Neural progenitor cell (in vitro differentiated cells): ENCODE measurements at regions not wholly inside any gene's neighbourhood (a gene's known extent, or its start where the extent isn't known, plus 50 kb on each side); places are given as distances from the start of the nearest gene placed in this dataset.

Experiments used
- DNase-seq: peaks from one replicate; pipeline ENCODE4 v3.0.0-alpha.2; 2016; ENCODE audit warnings: low spot score
- H2AFZ ChIP-seq: fragments of 200-600 bp; sonication (generic); replicated peaks from 2 replicates; pipeline ENCODE4 v1.6.1; 2016; ENCODE audit warnings: antibody characterized with exemption
- H3F3A ChIP-seq: fragments of 200-600 bp; sonication (generic); 2 replicates; pipeline ENCODE4 v1.6.1; 2016; ENCODE audit warnings: antibody characterized with exemption, low read depth
- H3K27ac ChIP-seq: fragments of 200-600 bp; sonication (generic); 2 replicates; pipeline ENCODE4 v1.5.1; 2016; ENCODE audit warnings: mild to moderate bottlenecking
- H3K27me3 ChIP-seq: fragments of 200-600 bp; sonication (generic); 2 replicates; pipeline ENCODE4 v1.6.1; 2016; ENCODE audit warnings: mild to moderate bottlenecking, moderate library complexity
- H3K36me3 ChIP-seq: fragments of 200-600 bp; sonication (generic); 2 replicates; pipeline ENCODE4 v1.5.1; 2016
- H3K4me1 ChIP-seq: fragments of 200-600 bp; sonication (generic); 2 replicates; pipeline ENCODE4 v1.6.1; 2016; ENCODE audit warnings: mixed run types
- H3K4me2 ChIP-seq: fragments of 200-600 bp; sonication (generic); 2 replicates; pipeline ENCODE4 v1.6.1; 2016
- H3K4me3 ChIP-seq: fragments of 200-600 bp; sonication (generic); 2 replicates; pipeline ENCODE4 v1.5.1; 2016
- H3K79me2 ChIP-seq: fragments of 200-600 bp; sonication (generic); 2 replicates; pipeline ENCODE4 v1.6.1; 2016; ENCODE audit warnings: low read depth
- H3K9ac ChIP-seq: fragments of 200-600 bp; sonication (generic); 2 replicates; pipeline ENCODE4 v1.6.1; 2016
- H3K9me3 ChIP-seq: fragments of 200-600 bp; sonication (generic); 2 replicates; pipeline ENCODE4 v1.5.1; 2016; ENCODE audit warnings: low read depth
- H4K20me1 ChIP-seq: fragments of 200-600 bp; sonication (generic); 2 replicates; pipeline ENCODE4 v1.6.1; 2016; ENCODE audit warnings: low read depth
- H3K27ac Mint-ChIP-seq: 3 replicates; pipeline ENCODE4 v1.8.0; 2021; ENCODE audit warnings: mixed read lengths
- H3K27me3 Mint-ChIP-seq: 2 replicates; pipeline ENCODE4 v1.8.0; 2022; ENCODE audit warnings: low read depth, mild to moderate bottlenecking, inconsistent platforms, moderate library complexity, mixed read lengths; ENCODE audit not compliant: insufficient read depth
- H3K36me3 Mint-ChIP-seq: 3 replicates; pipeline ENCODE4 v1.8.0; 2021; ENCODE audit warnings: mixed read lengths
- H3K4me1 Mint-ChIP-seq: 3 replicates; pipeline ENCODE4 v1.8.0; 2021; ENCODE audit warnings: mixed read lengths
- H3K4me3 Mint-ChIP-seq: 3 replicates; pipeline ENCODE4 v1.8.0; 2021; ENCODE audit warnings: mild to moderate bottlenecking, moderate library complexity, mixed read lengths
- H3K9me3 Mint-ChIP-seq: 3 replicates; pipeline ENCODE4 v1.8.0; 2020; ENCODE audit warnings: mixed read lengths
- EZH2 ChIP-seq: fragments of 200-600 bp; sonication (generic); IDR thresholded peaks from 2 replicates; pipeline ENCODE4 v1.6.1; 2017; ENCODE audit warnings: antibody characterized with exemption, mild to moderate bottlenecking, moderate library complexity
- EZH2phosphoT487 ChIP-seq: fragments of 200-600 bp; sonication (generic); IDR thresholded peaks from 2 replicates; pipeline ENCODE4 v1.6.1; 2017; ENCODE audit warnings: antibody characterized with exemption
- TF ChIP-seq, protein P1 (sequence below): fragments of 200-600 bp; sonication (generic); IDR thresholded peaks from 2 replicates; pipeline ENCODE4 v1.5.1; 2017; ENCODE audit warnings: antibody characterized with exemption, mild to moderate bottlenecking

DNA sequence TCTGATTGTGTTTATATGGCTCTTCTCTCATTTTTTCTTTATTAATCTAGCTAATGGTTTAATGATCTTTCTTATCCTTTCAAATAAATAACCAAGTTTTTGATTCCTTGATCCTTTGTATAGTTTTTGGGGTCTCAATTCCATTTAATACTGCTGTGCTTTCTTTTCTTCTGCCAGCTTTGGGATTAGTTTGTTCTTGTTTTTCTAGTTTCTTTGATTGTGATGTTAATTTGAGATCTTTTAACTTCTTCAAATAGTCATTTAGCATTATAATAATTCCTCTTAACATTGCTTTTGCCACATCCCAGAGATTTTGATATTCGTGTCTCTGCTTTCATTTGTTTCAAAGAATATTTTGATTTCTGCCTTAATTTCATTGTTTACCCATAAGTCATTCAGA lies 1126.6 kb downstream of the NAALADL2 start:
- H3K4me3 ChIP-seq: no peak overlapping the region
- no peaks in the 10 kb centered on the region for H3K36me3 Mint-ChIP-seq

DNA sequence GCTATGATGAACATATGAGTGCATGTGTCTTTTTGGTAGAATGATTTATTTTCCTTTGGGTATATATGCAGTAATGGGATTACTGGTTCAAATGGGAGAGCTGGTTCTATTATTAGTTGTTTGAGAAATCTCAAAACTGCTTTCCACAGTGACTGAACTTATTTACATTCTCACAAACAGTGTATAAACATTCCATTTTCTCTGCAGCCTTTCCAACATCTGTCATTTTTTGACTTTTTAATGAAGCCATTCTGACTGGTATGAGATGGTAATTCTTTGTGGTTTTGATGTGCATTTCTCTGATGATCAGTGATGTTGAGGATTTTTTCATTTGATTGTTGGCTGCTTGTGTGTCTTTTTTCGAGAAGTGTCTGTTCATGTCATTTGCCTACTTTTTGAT lies 1124.2 kb downstream of the NAALADL2 start:
- no peak overlapping the region for H3K27ac ChIP-seq
- no peak overlapping the region for H3K27ac Mint-ChIP-seq
- peaks cover 5% of the 10 kb centered on the region for H3K9me3 Mint-ChIP-seq
- H2AFZ ChIP-seq: no peak overlapping the region
- no peaks in the 10 kb centered on the region for H3K4me1 ChIP-seq
- H3K36me3 Mint-ChIP-seq: no peaks in the 10 kb centered on the region
- no peak for TF ChIP-seq EZH2
- TF ChIP-seq, protein P1, sequence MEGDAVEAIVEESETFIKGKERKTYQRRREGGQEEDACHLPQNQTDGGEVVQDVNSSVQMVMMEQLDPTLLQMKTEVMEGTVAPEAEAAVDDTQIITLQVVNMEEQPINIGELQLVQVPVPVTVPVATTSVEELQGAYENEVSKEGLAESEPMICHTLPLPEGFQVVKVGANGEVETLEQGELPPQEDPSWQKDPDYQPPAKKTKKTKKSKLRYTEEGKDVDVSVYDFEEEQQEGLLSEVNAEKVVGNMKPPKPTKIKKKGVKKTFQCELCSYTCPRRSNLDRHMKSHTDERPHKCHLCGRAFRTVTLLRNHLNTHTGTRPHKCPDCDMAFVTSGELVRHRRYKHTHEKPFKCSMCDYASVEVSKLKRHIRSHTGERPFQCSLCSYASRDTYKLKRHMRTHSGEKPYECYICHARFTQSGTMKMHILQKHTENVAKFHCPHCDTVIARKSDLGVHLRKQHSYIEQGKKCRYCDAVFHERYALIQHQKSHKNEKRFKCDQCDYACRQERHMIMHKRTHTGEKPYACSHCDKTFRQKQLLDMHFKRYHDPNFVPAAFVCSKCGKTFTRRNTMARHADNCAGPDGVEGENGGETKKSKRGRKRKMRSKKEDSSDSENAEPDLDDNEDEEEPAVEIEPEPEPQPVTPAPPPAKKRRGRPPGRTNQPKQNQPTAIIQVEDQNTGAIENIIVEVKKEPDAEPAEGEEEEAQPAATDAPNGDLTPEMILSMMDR: no peak
- TF ChIP-seq EZH2phosphoT487: no peak
- no peak overlapping the region for H3K4me3 ChIP-seq
- H3K9me3 ChIP-seq: no peaks in the 10 kb centered on the region
- DNase-seq: no peak
- no peaks in the 10 kb centered on the region for H3F3A ChIP-seq
- H3K27me3 Mint-ChIP-seq: no peaks in the 10 kb centered on the region
- H3K4me1 Mint-ChIP-seq: no peaks in the 10 kb centered on the region
- H3K9ac ChIP-seq: no peak overlapping the region
- no peaks in the 10 kb centered on the region for H4K20me1 ChIP-seq
- no peaks in the 10 kb centered on the region for H3K27me3 ChIP-seq
- H3K36me3 ChIP-seq: no peaks in the 10 kb centered on the region
- H3K4me3 Mint-ChIP-seq: no peak overlapping the region
- no peak overlapping the region for H3K4me2 ChIP-seq
- no peaks in the 10 kb centered on the region for H3K79me2 ChIP-seq

More for the DNA sequence above, 1126.6 kb downstream of the NAALADL2 start:
- no peaks in the 10 kb centered on the region for H3K9me3 ChIP-seq
- no peak overlapping the region for H2AFZ ChIP-seq
- H3K4me2 ChIP-seq: no peak overlapping the region
- H3K36me3 ChIP-seq: no peaks in the 10 kb centered on the region
- no peak for DNase-seq
- H3K4me1 ChIP-seq: no peaks in the 10 kb centered on the region
- no peaks in the 10 kb centered on the region for H3K79me2 ChIP-seq
- Mint-ChIP-seq H3K27me3 (no peaks in the 10 kb centered on the region), H3K9me3 (peaks cover 5% of the 10 kb centered on the region), H3K4me3 (no peak overlapping the region), H3K27ac (no peak overlapping the region), H3K4me1 (no peaks in the 10 kb centered on the region)
- H3K27ac ChIP-seq: no peak overlapping the region
- H3K9ac ChIP-seq: no peak overlapping the region
- TF ChIP-seq EZH2 (no peak), EZH2phosphoT487 (no peak)
- TF ChIP-seq, protein P1: no peak
- no peaks in the 10 kb centered on the region for H3F3A ChIP-seq
- H3K27me3 ChIP-seq: no peaks in the 10 kb centered on the region
- H4K20me1 ChIP-seq: no peaks in the 10 kb centered on the region

DNA sequence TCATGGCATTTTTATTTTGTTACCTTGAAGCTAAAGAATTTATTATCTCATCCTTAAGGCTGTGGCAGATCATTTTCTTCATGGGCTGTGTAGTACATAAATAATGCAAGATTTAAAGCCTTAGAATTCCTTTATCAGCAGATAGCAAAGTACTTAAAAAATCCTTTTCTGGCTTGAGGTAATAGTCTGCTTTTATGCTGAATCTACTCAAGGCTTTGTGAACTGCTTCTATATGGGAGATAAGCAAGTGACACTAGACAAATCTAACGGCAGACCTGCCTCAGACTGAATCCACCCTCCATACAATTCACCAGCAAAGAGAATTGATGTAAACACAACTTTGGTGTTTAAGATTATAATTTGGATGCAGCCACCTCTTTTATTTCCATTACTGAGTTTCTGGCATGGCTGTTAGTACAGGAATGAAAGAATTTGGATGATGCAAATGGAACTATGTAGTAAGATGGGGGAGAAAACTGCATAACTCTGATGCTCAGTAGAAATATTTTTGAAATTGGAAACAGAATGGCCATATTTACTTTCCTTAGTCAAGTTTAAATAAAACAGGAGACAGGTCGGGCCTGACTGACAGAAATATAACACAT lies 1121.5 kb downstream of the NAALADL2 start:
- no peak overlapping the region for H3K4me2 ChIP-seq
- no peak for DNase-seq

More for the DNA sequence above, 1121.5 kb downstream of the NAALADL2 start:
- Mint-ChIP-seq H3K4me3 (no peak overlapping the region), H3K4me1 (no peaks in the 10 kb centered on the region), H3K9me3 (peaks cover 8% of the 10 kb centered on the region), H3K27ac (no peak overlapping the region), H3K27me3 (no peaks in the 10 kb centered on the region), H3K36me3 (no peaks in the 10 kb centered on the region)
- Histone ChIP-seq H3F3A (no peaks in the 10 kb centered on the region), H3K79me2 (no peaks in the 10 kb centered on the region), H3K9ac (no peak overlapping the region), H3K4me1 (no peaks in the 10 kb centered on the region), H3K27me3 (no peaks in the 10 kb centered on the region), H3K4me3 (no peak overlapping the region), H3K36me3 (no peaks in the 10 kb centered on the region), H2AFZ (no peak overlapping the region), H3K9me3 (no peaks in the 10 kb centered on the region), H4K20me1 (no peaks in the 10 kb centered on the region), H3K27ac (no peak overlapping the region)
- TF ChIP-seq EZH2phosphoT487: no peak
- TF ChIP-seq EZH2: no peak
- TF ChIP-seq, protein P1: no peak
